HG02763 (cell line): ENCODE measurements at regions not wholly inside any gene's neighbourhood (a gene's known extent, or its start where the extent isn't known, plus 50 kb on each side); places are given as distances from the start of the nearest gene placed in this dataset.
"Not testable (repeated sequence)": the region's sequence is repeated elsewhere in the genome, so short reads cannot be mapped to it uniquely, and the experiment has no call there.

Source experiments
- ATAC-seq: cut with Tn5 transposase; IDR thresholded peaks from one replicate; pipeline ENCODE4 v1.9.1; 2021; ENCODE audit warnings: mild to moderate bottlenecking, moderate library complexity; ENCODE audit not compliant: unreplicated experiment

GRCh38 chr3:177249203-177249602 is 51.9 kb upstream of the TBL1XR1 start:
- ATAC-seq, result no peak

GRCh38 chr3:177250151-177250550 is 52.9 kb upstream of the TBL1XR1 start:
- no peak for ATAC-seq

- ATAC-seq, result no peak
Observed at GRCh38 chr3:177251755-177252154, 54.5 kb upstream of the TBL1XR1 start.

- ATAC-seq, result no peak
Observed at GRCh38 chr3:177257006-177257405, 59.7 kb upstream of the TBL1XR1 start.

- ATAC-seq, result no peak
Observed at GRCh38 chr3:177257625-177258024, 60.3 kb upstream of the TBL1XR1 start.

GRCh38 chr3:177262396-177262795 is 65.1 kb upstream of the TBL1XR1 start:
- ATAC-seq, result no peak

GRCh38 chr3:177263615-177264368 is 66.5 kb upstream of the TBL1XR1 start:
- no peak for ATAC-seq

- ATAC-seq, result not testable (repeated sequence)
Observed at GRCh38 chr3:177271811-177272501, 74.7 kb upstream of the TBL1XR1 start.

- no peak for ATAC-seq
Observed at GRCh38 chr3:177278016-177278415, 80.7 kb upstream of the TBL1XR1 start.

GRCh38 chr3:177279118-177279815 is 82.0 kb upstream of the TBL1XR1 start:
- ATAC-seq, result no peak

GRCh38 chr3:177281292-177282118 is 84.2 kb upstream of the TBL1XR1 start:
- ATAC-seq, result no peak

GRCh38 chr3:177282119-177282655 is 84.9 kb upstream of the TBL1XR1 start:
- ATAC-seq, result no peak

- ATAC-seq, result no peak
Observed at GRCh38 chr3:177283983-177284382, 86.7 kb upstream of the TBL1XR1 start.

GRCh38 chr3:177284383-177284881 is 87.2 kb upstream of the TBL1XR1 start:
- ATAC-seq, result no peak

GRCh38 chr3:177286034-177286433 is 88.8 kb upstream of the TBL1XR1 start:
- ATAC-seq, result no peak

- ATAC-seq, result no peak
Observed at GRCh38 chr3:177287231-177287630, 89.9 kb upstream of the TBL1XR1 start.

GRCh38 chr3:177290633-177291032 is 93.4 kb upstream of the TBL1XR1 start:
- ATAC-seq, result no peak

- ATAC-seq, result no peak
Observed at GRCh38 chr3:177294221-177294620, 96.9 kb upstream of the TBL1XR1 start.

- ATAC-seq, result no peak
Observed at GRCh38 chr3:177295116-177295515, 97.8 kb upstream of the TBL1XR1 start.

- no peak for ATAC-seq
Observed at GRCh38 chr3:177299250-177299649, 102.0 kb upstream of the TBL1XR1 start.
